ENCODE measurements at regions not wholly inside any gene's neighbourhood (a gene's known extent, or its start where the extent isn't known, plus 50 kb on each side); places are given as distances from the start of the nearest gene placed in this dataset.

- H3K9me3 ChIP-seq: no peaks in the 10 kb centered on the region
- peaks cover 0 to 14% (median 13%) of the 10 kb centered on the region in 4 donors for H3K4me1 ChIP-seq
- no peak overlapping the region for H3K4me3 ChIP-seq
- H3K27me3 ChIP-seq: no peaks in the 10 kb centered on the region
- no peaks in the 10 kb centered on the region for H3K36me3 ChIP-seq
- WGBS: 22% methylated on average over 3 of the region's 3 CpGs
- no peak for DNase-seq (ENCODE audit: extremely low spot score)
- intact Hi-C loops (cut with DNase I): no loop called here
- TF ChIP-seq EP300 (IDR thresholded peaks at IDR 0.05) (no peak), POLR2A (IDR thresholded peaks at IDR 0.05; ENCODE audit: low read depth) (no peak), POLR2AphosphoS5 (IDR thresholded peaks at IDR 0.05) (no peak), CTCF (IDR thresholded peaks at IDR 0.05) (no peak)
- H3K27ac ChIP-seq (replicated peaks in 1 of 4): peak overlapping the region in 2 of 4 donors; percentile 6 to 10
Measured at GRCh38 chr2:204152616-204153015, 216.1 kb downstream of the ICOS start.

- no peak for TF ChIP-seq EP300 (IDR thresholded peaks at IDR 0.05)
- TF ChIP-seq POLR2A (IDR thresholded peaks at IDR 0.05; ENCODE audit: low read depth): no peak
- TF ChIP-seq POLR2AphosphoS5 (IDR thresholded peaks at IDR 0.05): no peak
- no peak for TF ChIP-seq CTCF (IDR thresholded peaks at IDR 0.05)
- intact Hi-C loops (cut with DNase I): no loop called here
- H3K9me3 ChIP-seq: peaks cover 0 to 2% (median 0%) of the 10 kb centered on the region in 4 donors
- WGBS: 94% methylated on average over 3 of the region's 3 CpGs
- H3K4me1 ChIP-seq: peaks cover 0 to 14% (median 13%) of the 10 kb centered on the region in 4 donors
- DNase-seq (ENCODE audit: extremely low spot score): no peak
- no peaks in the 10 kb centered on the region for H3K36me3 ChIP-seq
- no peak overlapping the region for H3K4me3 ChIP-seq
- no peaks in the 10 kb centered on the region for H3K27me3 ChIP-seq
- no peak overlapping the region for H3K27ac ChIP-seq (replicated peaks in 1 of 4)
Measured at GRCh38 chr2:204154863-204155262, 218.3 kb downstream of the ICOS start.

GRCh38 chr2:204156456-204156855 lies 219.9 kb downstream of the ICOS start:
- peaks cover 0 to 2% (median 0%) of the 10 kb centered on the region in 4 donors for H3K9me3 ChIP-seq
- WGBS: 88% methylated on average over 1 of the region's 1 CpG
- H3K27me3 ChIP-seq: no peaks in the 10 kb centered on the region
- no peak for TF ChIP-seq CTCF (IDR thresholded peaks at IDR 0.05)
- no peak for TF ChIP-seq POLR2A (IDR thresholded peaks at IDR 0.05; ENCODE audit: low read depth)
- no peak for TF ChIP-seq POLR2AphosphoS5 (IDR thresholded peaks at IDR 0.05)
- TF ChIP-seq EP300 (IDR thresholded peaks at IDR 0.05): no peak
- peaks cover 0 to 14% (median 13%) of the 10 kb centered on the region in 4 donors for H3K4me1 ChIP-seq
- H3K36me3 ChIP-seq: no peaks in the 10 kb centered on the region
- H3K4me3 ChIP-seq: no peak overlapping the region
- intact Hi-C loops (cut with DNase I): no loop called here
- no peak for DNase-seq (ENCODE audit: extremely low spot score)
- H3K27ac ChIP-seq (replicated peaks in 1 of 4): no peak overlapping the region

- Histone ChIP-seq H3K4me3 (no peak overlapping the region), H3K27ac (replicated peaks in 1 of 4) (no peak overlapping the region), H3K27me3 (no peaks in the 10 kb centered on the region), H3K36me3 (no peaks in the 10 kb centered on the region), H3K4me1 (peaks cover 0 to 8% (median 6%) of the 10 kb centered on the region in 4 donors), H3K9me3 (peaks cover 0 to 2% (median 0%) of the 10 kb centered on the region in 4 donors)
- no peak for DNase-seq (ENCODE audit: extremely low spot score)
- no peak for TF ChIP-seq POLR2A (IDR thresholded peaks at IDR 0.05; ENCODE audit: low read depth)
- TF ChIP-seq EP300 (IDR thresholded peaks at IDR 0.05): no peak
- TF ChIP-seq POLR2AphosphoS5 (IDR thresholded peaks at IDR 0.05): no peak
- TF ChIP-seq CTCF (IDR thresholded peaks at IDR 0.05): no peak
- intact Hi-C loops (cut with DNase I): no loop called here
Measured at GRCh38 chr2:204157684-204158083, 221.1 kb downstream of the ICOS start.

GRCh38 chr2:204159526-204159925 lies 223.0 kb downstream of the ICOS start:
- Histone ChIP-seq H3K36me3 (no peaks in the 10 kb centered on the region), H3K4me3 (no peak overlapping the region), H3K9me3 (peaks cover 0 to 2% (median 0%) of the 10 kb centered on the region in 4 donors), H3K4me1 (no peaks in the 10 kb centered on the region), H3K27me3 (no peaks in the 10 kb centered on the region), H3K27ac (replicated peaks in 1 of 4) (no peak overlapping the region)
- TF ChIP-seq POLR2AphosphoS5 (IDR thresholded peaks at IDR 0.05) (no peak), CTCF (IDR thresholded peaks at IDR 0.05) (no peak), POLR2A (IDR thresholded peaks at IDR 0.05; ENCODE audit: low read depth) (no peak), EP300 (IDR thresholded peaks at IDR 0.05) (no peak)
- intact Hi-C loops (cut with DNase I): no loop called here
- WGBS: 84% methylated on average over 3 of the region's 3 CpGs
- no peak for DNase-seq (ENCODE audit: extremely low spot score)

Measured in esophagus muscularis mucosa (tissue), 4 donors.